MM.1S (cell line): ENCODE measurements at regions not wholly inside any gene's neighbourhood (a gene's known extent, or its start where the extent isn't known, plus 50 kb on each side); places are given as distances from the start of the nearest gene placed in this dataset.

Experiments
- DNase-seq: peaks from one replicate; pipeline ENCODE4 v3.0.0-alpha.2; 2015
- H2AFZ ChIP-seq: fragments of 300-600 bp; sonication (generic); 2 replicates; pipeline ENCODE4 v1.6.0; 2016; ENCODE audit warnings: antibody characterized with exemption, low read length
- H3F3A ChIP-seq: fragments of 300-600 bp; sonication (generic); 2 replicates; pipeline ENCODE4 v1.6.1; 2016; ENCODE audit warnings: mild to moderate bottlenecking, antibody characterized with exemption, low read length, moderate library complexity, mixed read lengths; ENCODE audit not compliant: insufficient read depth
- H3K27ac ChIP-seq: fragments of 300-600 bp; sonication (generic); 2 replicates; pipeline ENCODE4 v1.5.1; 2016; ENCODE audit warnings: mild to moderate bottlenecking, low read length
- H3K27me3 ChIP-seq: fragments of 300-600 bp; sonication (generic); replicated peaks from 2 replicates; pipeline ENCODE4 v1.6.0; 2016; ENCODE audit warnings: low read length; ENCODE audit not compliant: insufficient read depth
- H3K36me3 ChIP-seq: fragments of 300-600 bp; sonication (generic); replicated peaks from 2 replicates; pipeline ENCODE4 v1.6.1; 2016; ENCODE audit warnings: mild to moderate bottlenecking, low read length, mixed read lengths; ENCODE audit not compliant: insufficient read depth
- H3K4me1 ChIP-seq: fragments of 300-600 bp; sonication (generic); 2 replicates; pipeline ENCODE4 v1.6.1; 2016; ENCODE audit warnings: low read length, mixed read lengths
- H3K4me2 ChIP-seq: fragments of 300-600 bp; sonication (generic); 2 replicates; pipeline ENCODE4 v1.6.0; 2016; ENCODE audit warnings: low read depth, low read length
- H3K4me3 ChIP-seq: fragments of 300-600 bp; sonication (generic); 2 replicates; pipeline ENCODE4 v1.5.1; 2016; ENCODE audit warnings: low read length, mixed read lengths
- H3K79me2 ChIP-seq: fragments of 300-600 bp; sonication (generic); 2 replicates; pipeline ENCODE4 v1.6.1; 2016; ENCODE audit warnings: mixed run types, low read length, mixed read lengths
- H3K9ac ChIP-seq: fragments of 300-600 bp; sonication (generic); 2 replicates; pipeline ENCODE4 v1.6.1; 2016; ENCODE audit warnings: low read length, mixed read lengths
- H3K9me2 ChIP-seq: fragments of 300-600 bp; sonication (generic); replicated peaks from 2 replicates; pipeline ENCODE4 v1.6.1; 2016; ENCODE audit warnings: mild to moderate bottlenecking, low read length, mixed read lengths; ENCODE audit not compliant: insufficient read depth
- H3K9me3 ChIP-seq: fragments of 300-600 bp; sonication (generic); replicated peaks from 2 replicates; pipeline ENCODE4 v1.6.1; 2016; ENCODE audit warnings: mild to moderate bottlenecking, low read length, mixed read lengths; ENCODE audit not compliant: insufficient read depth
- H4K20me1 ChIP-seq: fragments of 300-600 bp; sonication (generic); 2 replicates; pipeline ENCODE4 v1.6.1; 2016; ENCODE audit warnings: mild to moderate bottlenecking, low read length, moderate library complexity, mixed read lengths; ENCODE audit not compliant: insufficient read depth
- CTCF ChIP-seq: fragments of 300-600 bp; sonication (generic); IDR thresholded peaks from 2 replicates; pipeline ENCODE4 v1.5.1; 2016; ENCODE audit warnings: antibody characterized with exemption, low read length, mixed read lengths
- EZH2 ChIP-seq: fragments of 300-600 bp; sonication (generic); optimal IDR thresholded peaks from 2 replicates; pipeline ENCODE3; 2017; ENCODE audit warnings: low read depth, mild to moderate bottlenecking, antibody characterized with exemption, low read length, mixed read lengths
- EZH2phosphoT487 ChIP-seq: fragments of 300-600 bp; sonication (generic); IDR thresholded peaks from 2 replicates; pipeline ENCODE4 v1.6.1; 2018; ENCODE audit warnings: antibody characterized with exemption, low read length

GRCh38 chr3:165903885-165904630, 66.8 kb upstream of the BCHE start:
- Histone ChIP-seq H4K20me1 (no peaks in the 10 kb centered on the region), H3K4me1 (no peaks in the 10 kb centered on the region), H3K9ac (no peak overlapping the region), H3K4me2 (no peak overlapping the region), H3K27ac (no peak overlapping the region), H2AFZ (no peak overlapping the region), H3K9me3 (no peaks in the 10 kb centered on the region), H3K27me3 (no peaks in the 10 kb centered on the region), H3K36me3 (no peaks in the 10 kb centered on the region), H3K9me2 (no peaks in the 10 kb centered on the region), H3K79me2 (no peaks in the 10 kb centered on the region), H3K4me3 (no peak overlapping the region), H3F3A (no peaks in the 10 kb centered on the region)
- no peak for TF ChIP-seq CTCF
- no peak for DNase-seq

- Histone ChIP-seq H4K20me1 (no peaks in the 10 kb centered on the region), H3K9ac (no peak overlapping the region), H3K4me2 (no peak overlapping the region), H3K4me1 (no peaks in the 10 kb centered on the region), H3K27ac (no peak overlapping the region), H3K79me2 (no peaks in the 10 kb centered on the region), H3K4me3 (no peak overlapping the region), H3K9me3 (no peaks in the 10 kb centered on the region), H2AFZ (no peak overlapping the region), H3K27me3 (no peaks in the 10 kb centered on the region), H3K36me3 (no peaks in the 10 kb centered on the region), H3F3A (no peaks in the 10 kb centered on the region), H3K9me2 (no peaks in the 10 kb centered on the region)
- TF ChIP-seq CTCF: no peak
- TF ChIP-seq EZH2phosphoT487: no peak
- no peak for TF ChIP-seq EZH2
- DNase-seq: no peak
Observed at GRCh38 chr3:165899066-165899465, 61.8 kb upstream of the BCHE start.

GRCh38 chr3:165897137-165897536, 59.9 kb upstream of the BCHE start:
- no peaks in the 10 kb centered on the region for H3F3A ChIP-seq
- no peaks in the 10 kb centered on the region for H3K36me3 ChIP-seq
- H3K4me1 ChIP-seq: no peaks in the 10 kb centered on the region
- H3K27ac ChIP-seq: no peak overlapping the region
- no peaks in the 10 kb centered on the region for H3K79me2 ChIP-seq
- no peak overlapping the region for H2AFZ ChIP-seq
- no peak overlapping the region for H3K4me2 ChIP-seq
- H3K9ac ChIP-seq: no peak overlapping the region
- no peaks in the 10 kb centered on the region for H3K27me3 ChIP-seq
- H3K4me3 ChIP-seq: no peak overlapping the region
- H3K9me2 ChIP-seq: no peaks in the 10 kb centered on the region
- H4K20me1 ChIP-seq: no peaks in the 10 kb centered on the region
- TF ChIP-seq EZH2phosphoT487 (no peak), CTCF (no peak), EZH2 (no peak)
- no peaks in the 10 kb centered on the region for H3K9me3 ChIP-seq
- DNase-seq: no peak
